Fibroblast of lung (primary cell): ENCODE measurements at regions not wholly inside any gene's neighbourhood (a gene's known extent, or its start where the extent isn't known, plus 50 kb on each side); places are given as distances from the start of the nearest gene placed in this dataset.

Experiments used
- CTCF ChIP-seq, 2 donors: IDR thresholded peaks in 1 of 2; conservative IDR thresholded peaks in 1 of 2; 1 replicate in 1 of 2; 2 replicates in 1 of 2; pipeline ENCODE4 v1.5.1; 2011 to 2012; ENCODE audit warnings: low read length in 2 of 2, control low read depth in 1 of 2, inconsistent platforms in 1 of 2, low read depth in 1 of 2, mild to moderate bottlenecking in 1 of 2
- EZH2 ChIP-seq: IDR thresholded peaks from 2 replicates; pipeline ENCODE4 v1.5.1; 2012; ENCODE audit warnings: low read length, control low read depth, mild to moderate bottlenecking; ENCODE audit errors: missing control alignments

DNA sequence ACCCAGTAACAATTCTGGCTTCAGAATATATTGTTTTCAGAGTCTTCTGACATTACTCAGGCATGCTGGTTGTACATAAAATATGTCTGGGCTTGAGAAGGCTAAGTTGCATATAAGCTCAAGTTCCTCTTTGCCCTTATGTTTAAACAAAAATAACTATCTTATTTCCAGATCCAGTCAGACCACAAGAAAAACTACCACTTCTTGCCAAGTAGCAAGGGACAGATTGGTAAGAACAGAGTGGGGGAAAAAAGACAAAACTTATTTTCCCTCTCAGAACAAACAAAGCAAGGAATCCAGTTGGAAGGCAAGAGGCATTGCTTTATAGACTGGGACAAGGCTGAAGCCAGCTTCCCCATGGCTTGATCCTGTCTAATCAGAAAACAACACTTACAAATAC is 1036.7 kb upstream of the CELF4 start:
- TF ChIP-seq CTCF (conservative IDR thresholded peaks at IDR 0.05 in 1 of 2, IDR thresholded peaks at IDR 0.05 in 1 of 2; ENCODE audit: low read depth in 1 of 2, low read length in 2 of 2) (no peak), EZH2 (no peak)
